Lung (tissue), 11 donors: ENCODE measurements at regions not wholly inside any gene's neighbourhood (a gene's known extent, or its start where the extent isn't known, plus 50 kb on each side); places are given as distances from the start of the nearest gene placed in this dataset.

ENCODE experiments used
- ATAC-seq: fragments of 200-7000 bp; cut with Tn5 transposase; one replicate; pipeline ENCODE4 v1.9.1; 2020; ENCODE audit warnings: moderate number of reproducible peaks; ENCODE audit not compliant: insufficient read depth, low FRiP score
- DNase-seq, 3 donors: peaks; one replicate each; pipeline ENCODE4 v3.0.0-alpha.2; 2013 to 2017
- H3K27ac ChIP-seq, 2 donors: one replicate each; pipeline ENCODE4 v1.5.1; 2013; ENCODE audit warnings: mild to moderate bottlenecking in 2 of 2, moderate library complexity in 2 of 2, control low read depth in 1 of 2, inconsistent platforms in 1 of 2, low read depth in 1 of 2, low read length in 1 of 2
- H3K27me3 ChIP-seq, 3 donors: one replicate each; pipeline ENCODE4 v1.5.1; 2013; ENCODE audit warnings: low read length in 2 of 3; ENCODE audit not compliant: control insufficient read depth in 3 of 3, insufficient read depth in 3 of 3
- H3K36me3 ChIP-seq, 4 donors: one replicate each; pipeline ENCODE4 v1.5.1; 2013; ENCODE audit warnings: low read length in 4 of 4, mild to moderate bottlenecking in 1 of 4, moderate library complexity in 1 of 4; ENCODE audit not compliant: control insufficient read depth in 4 of 4, insufficient read depth in 4 of 4
- H3K4me1 ChIP-seq, 5 donors: one replicate each; pipeline ENCODE4 v1.5.1; 2013; ENCODE audit warnings: low read length in 5 of 5, mild to moderate bottlenecking in 2 of 5, moderate library complexity in 1 of 5; ENCODE audit not compliant: control insufficient read depth in 5 of 5, insufficient read depth in 5 of 5
- H3K4me3 ChIP-seq: one replicate; pipeline ENCODE4 v1.5.1; 2013; ENCODE audit warnings: mild to moderate bottlenecking, control low read depth, moderate library complexity
- H3K9ac ChIP-seq, 2 donors: one replicate each; pipeline ENCODE4 v1.5.1; 2013; ENCODE audit warnings: low read length in 2 of 2, control low read depth in 1 of 2; ENCODE audit not compliant: insufficient read depth in 1 of 2
- H3K9me3 ChIP-seq, 4 donors: one replicate each; pipeline ENCODE4 v1.5.1; 2013; ENCODE audit warnings: low read length in 3 of 4, mild to moderate bottlenecking in 1 of 4, moderate library complexity in 1 of 4; ENCODE audit not compliant: control insufficient read depth in 4 of 4, insufficient read depth in 3 of 4
- CTCF ChIP-seq: IDR thresholded peaks from 2 replicates; pipeline ENCODE4 v1.5.1; 2012; ENCODE audit warnings: mild to moderate bottlenecking; ENCODE audit errors: control extremely low read depth, extremely low read depth
- WGBS, 2 donors: extraction: QIAGEN DNeasy Blood & Tissue Kit; methylation state at CpG; one replicate each; pipeline ENCODE4 v1.1.7; 2013; 5-methylcytosine and 5-hydroxymethylcytosine counted together
- donor health status: control.
- donor health status: control.
- donor health status: Bipolar disorder and iron deficiency.
- donor health status: healthy.
- donor health status: DM: yes; HTN: yes; CAD: no.

- WGBS, 2 donors, result 40 to 71% methylated on average over 2 of the region's 2 CpGs
- H3K9ac ChIP-seq, result no peak overlapping the region
- ATAC-seq, result no peak
Measured at GRCh38 chr6:113643407-113643770, 213.8 kb upstream of the MARCKS start.

GRCh38 chr6:113644861-113645575, 212.1 kb upstream of the MARCKS start:
- no peaks in the 10 kb centered on the region for H3K9me3 ChIP-seq
- no peak overlapping the region for H3K27ac ChIP-seq
- peaks cover 2 to 12% (median 3%) of the 10 kb centered on the region in 5 donors for H3K4me1 ChIP-seq
- DNase-seq, result no peak
- H3K27me3 ChIP-seq, result no peaks in the 10 kb centered on the region
- WGBS, 2 donors, result 87 to 90% methylated on average over 13 of the region's 13 CpGs
- no peak for TF ChIP-seq CTCF
- ATAC-seq, result no peak
- no peaks in the 10 kb centered on the region for H3K36me3 ChIP-seq
- no peak overlapping the region for H3K4me3 ChIP-seq
- no peak overlapping the region for H3K9ac ChIP-seq

More at GRCh38 chr6:113643407-113643770, 213.8 kb upstream of the MARCKS start:
- TF ChIP-seq CTCF, result no peak
- Histone ChIP-seq H3K9me3 (no peaks in the 10 kb centered on the region), H3K36me3 (no peaks in the 10 kb centered on the region), H3K27me3 (no peaks in the 10 kb centered on the region), H3K4me1 (peaks cover 0 to 12% (median 3%) of the 10 kb centered on the region in 5 donors), H3K4me3 (no peak overlapping the region), H3K27ac (no peak overlapping the region)
- DNase-seq, result no peak

GRCh38 chr6:113645576-113645970, 211.6 kb upstream of the MARCKS start:
- no peak for DNase-seq
- Histone ChIP-seq H3K4me1 (peaks cover 2 to 12% (median 3%) of the 10 kb centered on the region in 5 donors), H3K9ac (no peak overlapping the region), H3K36me3 (no peaks in the 10 kb centered on the region), H3K27me3 (no peaks in the 10 kb centered on the region), H3K9me3 (no peaks in the 10 kb centered on the region), H3K27ac (no peak overlapping the region), H3K4me3 (no peak overlapping the region)
- no peak for TF ChIP-seq CTCF
- ATAC-seq, result no peak
- 85 to 87% methylated on average over 4 of the region's 4 CpGs for WGBS, 2 donors

GRCh38 chr6:113645986-113646385, 211.2 kb upstream of the MARCKS start:
- 94 to 96% methylated on average over 3 of the region's 3 CpGs for WGBS, 2 donors
- ATAC-seq, result no peak
- no peaks in the 10 kb centered on the region for H3K9me3 ChIP-seq
- DNase-seq, result no peak
- H3K9ac ChIP-seq, result no peak overlapping the region
- H3K36me3 ChIP-seq, result no peaks in the 10 kb centered on the region
- peaks cover 2 to 12% (median 3%) of the 10 kb centered on the region in 5 donors for H3K4me1 ChIP-seq
- TF ChIP-seq CTCF, result no peak
- no peak overlapping the region for H3K27ac ChIP-seq
- no peaks in the 10 kb centered on the region for H3K27me3 ChIP-seq
- no peak overlapping the region for H3K4me3 ChIP-seq
